Smooth muscle cell (in vitro differentiated cells): ENCODE measurements at regions not wholly inside any gene's neighbourhood (a gene's known extent, or its start where the extent isn't known, plus 50 kb on each side); places are given as distances from the start of the nearest gene placed in this dataset.

Source experiments
- DNase-seq: peaks from one replicate; lab custom pipeline; 2025; ENCODE audit not compliant: unreplicated experiment; lab: John Stamatoyannopoulos, UW
- H2AFZ ChIP-seq: fragments of 200-600 bp; sonication (generic); 2 replicates; pipeline ENCODE4 v1.6.0; 2016; ENCODE audit warnings: antibody characterized with exemption, low read depth, mild to moderate bottlenecking
- H3F3A ChIP-seq: fragments of 200-600 bp; sonication (generic); 2 replicates; pipeline ENCODE4 v1.6.0; 2017; ENCODE audit warnings: antibody characterized with exemption, low read depth
- H3K27ac ChIP-seq: fragments of 200-600 bp; sonication (generic); 2 replicates; pipeline ENCODE4 v1.5.1; 2016; ENCODE audit warnings: low read depth, mild to moderate bottlenecking
- H3K27me3 ChIP-seq: fragments of 200-600 bp; sonication (generic); 2 replicates; pipeline ENCODE4 v1.6.1; 2016; ENCODE audit warnings: low read depth, mild to moderate bottlenecking
- H3K36me3 ChIP-seq: fragments of 200-600 bp; sonication (generic); 2 replicates; pipeline ENCODE4 v1.5.1; 2016; ENCODE audit warnings: low read depth
- H3K4me1 ChIP-seq: fragments of 200-600 bp; sonication (generic); 2 replicates; pipeline ENCODE4 v1.5.1; 2016; ENCODE audit warnings: low read depth
- H3K4me2 ChIP-seq: fragments of 200-600 bp; sonication (generic); 2 replicates; pipeline ENCODE4 v1.6.0; 2016; ENCODE audit warnings: mild to moderate bottlenecking
- H3K4me3 ChIP-seq: fragments of 200-600 bp; sonication (generic); 2 replicates; pipeline ENCODE4 v1.5.1; 2016; ENCODE audit warnings: mild to moderate bottlenecking
- H3K79me2 ChIP-seq: fragments of 200-600 bp; sonication (generic); 2 replicates; pipeline ENCODE4 v1.6.0; 2016; ENCODE audit warnings: low read depth, mild to moderate bottlenecking
- H3K9ac ChIP-seq: fragments of 200-600 bp; sonication (generic); 2 replicates; pipeline ENCODE4 v1.6.0; 2016; ENCODE audit warnings: low read depth
- H3K9me3 ChIP-seq: fragments of 200-600 bp; sonication (generic); replicated peaks from 2 replicates; pipeline ENCODE4 v1.5.1; 2016; ENCODE audit warnings: low read depth
- H4K20me1 ChIP-seq: fragments of 200-600 bp; sonication (generic); 2 replicates; pipeline ENCODE4 v1.6.0; 2016; ENCODE audit warnings: low read depth
- CTCF ChIP-seq: fragments of 200-600 bp; sonication (generic); IDR thresholded peaks from 2 replicates; pipeline ENCODE4 v1.5.1; 2017; ENCODE audit warnings: borderline replicate concordance, mild to moderate bottlenecking, antibody characterized with exemption; ENCODE audit not compliant: insufficient read depth, poor library complexity, severe bottlenecking
- WGBS: methylation state at CpG from one replicate; pipeline ENCODE4 v1.1.7; 2016; ENCODE audit warnings: low lambda C conversion rate; 5-methylcytosine and 5-hydroxymethylcytosine counted together

DNA sequence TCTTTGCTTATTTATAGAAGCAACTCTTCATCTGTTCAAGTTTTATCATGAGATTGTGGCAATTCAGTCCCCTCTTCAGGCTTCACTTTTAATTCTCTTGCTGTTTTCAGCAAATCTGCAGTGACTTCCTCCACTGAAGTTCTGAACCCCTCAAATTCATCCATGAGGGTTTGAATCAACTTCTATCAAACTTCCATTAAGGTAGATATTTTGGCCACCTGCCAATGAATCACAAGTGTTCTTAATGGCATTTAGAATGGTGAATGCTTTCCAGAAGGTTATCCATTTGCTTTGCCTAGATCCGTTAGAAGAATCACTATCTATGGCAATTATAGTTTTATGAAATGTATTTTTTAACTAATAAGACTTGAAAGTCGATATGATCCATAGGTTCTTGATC is 946.7 kb upstream of the B3GALT2 start:
- WGBS, result 82% methylated on average over 2 of the region's 2 CpGs

DNA sequence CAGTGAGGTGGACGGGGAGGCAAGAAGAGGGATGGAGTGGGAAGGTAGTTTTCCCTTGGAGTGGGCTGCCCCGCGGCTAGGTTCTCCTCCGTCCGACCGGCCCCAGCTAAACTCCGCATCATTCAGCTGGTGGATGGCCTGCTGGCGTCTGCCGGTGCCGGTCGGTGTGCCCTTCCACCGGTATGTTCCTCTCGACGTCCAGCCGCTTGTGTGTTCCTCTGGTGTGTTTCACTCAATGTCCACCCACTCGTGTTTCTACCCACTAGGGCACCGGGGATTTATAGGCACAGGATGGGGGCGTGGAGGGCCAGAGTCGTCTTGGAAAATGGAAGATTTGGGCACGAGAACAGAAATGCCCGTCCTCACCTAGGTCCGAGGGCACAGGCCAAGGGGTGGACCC is 931.7 kb upstream of the B3GALT2 start:
- no peak for TF ChIP-seq CTCF
- DNase-seq, result no peak

More for the DNA sequence above, 946.7 kb upstream of the B3GALT2 start:
- no peak overlapping the region for H3K4me2 ChIP-seq
- no peaks in the 10 kb centered on the region for H3K9me3 ChIP-seq
- no peaks in the 10 kb centered on the region for H3F3A ChIP-seq
- no peak for DNase-seq
- no peak for TF ChIP-seq CTCF
- no peaks in the 10 kb centered on the region for H3K79me2 ChIP-seq
- H3K4me1 ChIP-seq, result no peaks in the 10 kb centered on the region
- H3K27ac ChIP-seq, result no peak overlapping the region
- H3K36me3 ChIP-seq, result no peaks in the 10 kb centered on the region
- H2AFZ ChIP-seq, result no peak overlapping the region
- no peak overlapping the region for H3K4me3 ChIP-seq
- H3K27me3 ChIP-seq, result no peaks in the 10 kb centered on the region
- H3K9ac ChIP-seq, result no peak overlapping the region
- no peaks in the 10 kb centered on the region for H4K20me1 ChIP-seq

GRCh38 chr1:194117582-194117981 is 931.2 kb upstream of the B3GALT2 start:
- Histone ChIP-seq H3K27me3 (no peaks in the 10 kb centered on the region), H3K4me2 (no peak overlapping the region), H3K4me3 (no peak overlapping the region), H3F3A (no peaks in the 10 kb centered on the region), H4K20me1 (no peaks in the 10 kb centered on the region), H2AFZ (no peak overlapping the region), H3K9ac (no peak overlapping the region), H3K79me2 (no peaks in the 10 kb centered on the region), H3K9me3 (no peaks in the 10 kb centered on the region), H3K27ac (no peak overlapping the region), H3K36me3 (no peaks in the 10 kb centered on the region), H3K4me1 (no peaks in the 10 kb centered on the region)
- no peak for DNase-seq
- 36% methylated on average over 8 of the region's 8 CpGs for WGBS
- peak; percentile 13 for TF ChIP-seq CTCF

More for the DNA sequence above, 931.7 kb upstream of the B3GALT2 start:
- H3K9me3 ChIP-seq, result no peaks in the 10 kb centered on the region
- whole genome bisulfite sequencing, result 94% methylated on average over 22 of the region's 22 CpGs
- H4K20me1 ChIP-seq, result no peaks in the 10 kb centered on the region
- H3F3A ChIP-seq, result no peaks in the 10 kb centered on the region
- no peak overlapping the region for H2AFZ ChIP-seq
- no peaks in the 10 kb centered on the region for H3K79me2 ChIP-seq
- H3K27me3 ChIP-seq, result no peaks in the 10 kb centered on the region
- no peak overlapping the region for H3K27ac ChIP-seq
- no peak overlapping the region for H3K4me2 ChIP-seq
- no peaks in the 10 kb centered on the region for H3K36me3 ChIP-seq
- no peaks in the 10 kb centered on the region for H3K4me1 ChIP-seq
- H3K9ac ChIP-seq, result no peak overlapping the region
- no peak overlapping the region for H3K4me3 ChIP-seq

- Histone ChIP-seq H3K4me1 (no peaks in the 10 kb centered on the region), H4K20me1 (no peaks in the 10 kb centered on the region), H3K4me2 (no peak overlapping the region), H3K9ac (no peak overlapping the region), H3K9me3 (no peaks in the 10 kb centered on the region), H3K4me3 (no peak overlapping the region), H3F3A (no peaks in the 10 kb centered on the region), H2AFZ (no peak overlapping the region), H3K79me2 (no peaks in the 10 kb centered on the region), H3K36me3 (no peaks in the 10 kb centered on the region), H3K27me3 (no peaks in the 10 kb centered on the region), H3K27ac (no peak overlapping the region)
- DNase-seq, result no peak
- no peak for TF ChIP-seq CTCF
- 77% methylated on average over 3 of the region's 3 CpGs for WGBS
Measured at GRCh38 chr1:194114288-194114687, 927.9 kb upstream of the B3GALT2 start.
